ENCODE measurements at regions not wholly inside any gene's neighbourhood (a gene's known extent, or its start where the extent isn't known, plus 50 kb on each side); places are given as distances from the start of the nearest gene placed in this dataset.

GRCh38 chr13:44887515-44887914 is 101.8 kb downstream of the NUFIP1 start:
- DNase-seq, result no peak
- no peaks in the 10 kb centered on the region for H3K9me3 ChIP-seq
- no peaks in the 10 kb centered on the region for H3K27me3 ChIP-seq
- peaks cover 0 to 7% (median 0%) of the 10 kb centered on the region in 4 donors for H3K4me1 ChIP-seq
- no peak for TF ChIP-seq CTCF (IDR thresholded peaks at IDR 0.05)
- TF ChIP-seq POLR2A (IDR thresholded peaks at IDR 0.05), result no peak
- TF ChIP-seq EP300 (IDR thresholded peaks at IDR 0.05; ENCODE audit: low read depth), result no peak
- no peak for TF ChIP-seq POLR2AphosphoS5 (IDR thresholded peaks at IDR 0.05)
- intact Hi-C loops (cut with DNase I; ENCODE audit: low total_unique reads), result no loop called here
- whole genome bisulfite sequencing, 2 donors (ENCODE audit: low coverage in 1 of 2), result 64 to 75% methylated on average over 1 to 2 of the region's 2 CpGs
- no peak overlapping the region for H3K4me3 ChIP-seq
- in situ Hi-C loops (cut with MboI; ENCODE audit: low pct_ligation_motif_present in 1 of 4, low pct_unique_long_range_greater_than_20kb in 1 of 4, low sequenced_read_pairs in 3 of 4), result no loop called here
- H3K27ac ChIP-seq, result no peak overlapping the region
- no peaks in the 10 kb centered on the region for H3K36me3 ChIP-seq

GRCh38 chr13:44884076-44884729 is 105.1 kb downstream of the NUFIP1 start:
- H3K36me3 ChIP-seq, result no peaks in the 10 kb centered on the region
- WGBS, 2 donors (ENCODE audit: low coverage in 1 of 2), result 54 to 75% methylated on average over 2 to 5 of the region's 5 CpGs
- intact Hi-C loops (cut with DNase I; ENCODE audit: low total_unique reads) (no loop called here), in situ Hi-C loops (cut with MboI; ENCODE audit: low pct_ligation_motif_present in 1 of 4, low pct_unique_long_range_greater_than_20kb in 1 of 4, low sequenced_read_pairs in 3 of 4) (no loop called here)
- H3K4me1 ChIP-seq, result no peaks in the 10 kb centered on the region
- TF ChIP-seq CTCF (IDR thresholded peaks at IDR 0.05), result no peak
- TF ChIP-seq POLR2A (IDR thresholded peaks at IDR 0.05), result no peak
- no peak for TF ChIP-seq EP300 (IDR thresholded peaks at IDR 0.05; ENCODE audit: low read depth)
- TF ChIP-seq POLR2AphosphoS5 (IDR thresholded peaks at IDR 0.05), result no peak
- no peak overlapping the region for H3K4me3 ChIP-seq
- no peak overlapping the region for H3K27ac ChIP-seq
- DNase-seq, result no peak
- H3K9me3 ChIP-seq, result no peaks in the 10 kb centered on the region
- no peaks in the 10 kb centered on the region for H3K27me3 ChIP-seq

GRCh38 chr13:44879452-44880058 is 109.7 kb downstream of the NUFIP1 start:
- no peak overlapping the region for H3K4me3 ChIP-seq
- H3K27ac ChIP-seq, result no peak overlapping the region
- no peaks in the 10 kb centered on the region for H3K36me3 ChIP-seq
- H3K9me3 ChIP-seq, result no peaks in the 10 kb centered on the region
- in situ Hi-C loops (cut with MboI; ENCODE audit: low pct_ligation_motif_present in 1 of 4, low pct_unique_long_range_greater_than_20kb in 1 of 4, low sequenced_read_pairs in 3 of 4), result no loop called here
- intact Hi-C loops (cut with DNase I; ENCODE audit: low total_unique reads), result no loop called here
- no peaks in the 10 kb centered on the region for H3K4me1 ChIP-seq
- WGBS, 2 donors (ENCODE audit: low coverage in 1 of 2), result 83 to 100% methylated on average over 3 to 5 of the region's 5 CpGs
- no peak for TF ChIP-seq POLR2AphosphoS5 (IDR thresholded peaks at IDR 0.05)
- TF ChIP-seq EP300 (IDR thresholded peaks at IDR 0.05; ENCODE audit: low read depth), result no peak
- peak; percentile 29 to 55 (median 37) for TF ChIP-seq CTCF (IDR thresholded peaks at IDR 0.05)
- DNase-seq, result peak; percentile 31
- no peaks in the 10 kb centered on the region for H3K27me3 ChIP-seq

GRCh38 chr13:44876782-44877324 is 112.4 kb downstream of the NUFIP1 start:
- Histone ChIP-seq H3K4me3 (no peak overlapping the region), H3K27ac (no peak overlapping the region), H3K9me3 (no peaks in the 10 kb centered on the region), H3K36me3 (no peaks in the 10 kb centered on the region), H3K4me1 (peaks cover 0 to 5% (median 0%) of the 10 kb centered on the region in 4 donors), H3K27me3 (no peaks in the 10 kb centered on the region)
- in situ Hi-C loops (cut with MboI; ENCODE audit: low pct_ligation_motif_present in 1 of 4, low pct_unique_long_range_greater_than_20kb in 1 of 4, low sequenced_read_pairs in 3 of 4), result no loop called here
- no peak for DNase-seq
- WGBS, 2 donors (ENCODE audit: low coverage in 1 of 2), result 93 to 96% methylated on average over 4 to 22 of the region's 22 CpGs
- TF ChIP-seq EP300 (IDR thresholded peaks at IDR 0.05; ENCODE audit: low read depth) (no peak), POLR2A (IDR thresholded peaks at IDR 0.05) (no peak), POLR2AphosphoS5 (IDR thresholded peaks at IDR 0.05) (no peak), CTCF (IDR thresholded peaks at IDR 0.05) (peak in 1 of 5 experiments; percentile 16)
- intact Hi-C loops (cut with DNase I; ENCODE audit: low total_unique reads), result no loop called here
